Subcutaneous abdominal adipose tissue (tissue), 5 donors: ENCODE measurements at regions not wholly inside any gene's neighbourhood (a gene's known extent, or its start where the extent isn't known, plus 50 kb on each side); places are given as distances from the start of the nearest gene placed in this dataset.
A peak's percentile ranks its signal among the peaks of the same experiment; 100 is the strongest.

Source experiments
- H3K27ac ChIP-seq: one replicate; pipeline ENCODE4 v1.7.0; 2013; ENCODE audit warnings: low read depth, mild to moderate bottlenecking, inconsistent platforms, low read length, moderate library complexity
- H3K27me3 ChIP-seq, 5 donors: one replicate each; pipeline ENCODE4 v1.7.0; 2013; ENCODE audit warnings: low read length in 5 of 5, inconsistent platforms in 1 of 5; ENCODE audit not compliant: control insufficient read depth in 5 of 5, insufficient read depth in 4 of 5
- H3K36me3 ChIP-seq, 5 donors: one replicate each; pipeline ENCODE4 v1.7.0; 2013; ENCODE audit warnings: low read length in 5 of 5; ENCODE audit not compliant: control insufficient read depth in 5 of 5, insufficient read depth in 5 of 5
- H3K4me1 ChIP-seq, 5 donors: one replicate each; pipeline ENCODE4 v1.7.0; 2013; ENCODE audit warnings: low read length in 5 of 5, mild to moderate bottlenecking in 3 of 5, moderate library complexity in 1 of 5; ENCODE audit not compliant: control insufficient read depth in 5 of 5, insufficient read depth in 5 of 5
- H3K4me3 ChIP-seq, 5 donors: one replicate each; pipeline ENCODE4 v1.7.0; 2013; ENCODE audit warnings: low read length in 5 of 5, low read depth in 1 of 5
- H3K9ac ChIP-seq, 5 donors: one replicate each; pipeline ENCODE4 v1.7.0; 2013; ENCODE audit warnings: low read length in 5 of 5, mild to moderate bottlenecking in 4 of 5, moderate library complexity in 3 of 5
- H3K9me3 ChIP-seq, 5 donors: one replicate each; pipeline ENCODE4 v1.7.0; 2013; ENCODE audit warnings: low read length in 5 of 5; ENCODE audit not compliant: control insufficient read depth in 5 of 5
- donor health status: healthy.
- donor health status: healthy.
- donor health status: healthy.
- donor health status: healthy.
- donor health status: healthy.

GRCh38 chr3:151580591-151580990 is 119.7 kb upstream of the IGSF10 start:
- Histone ChIP-seq H3K9ac (peak overlapping the region in 1 of 5 donors; percentile 46), H3K4me1 (peaks cover 0 to 17% (median 2%) of the 10 kb centered on the region in 5 donors), H3K9me3 (no peaks in the 10 kb centered on the region), H3K27ac (peak overlapping the region; percentile 12), H3K27me3 (no peaks in the 10 kb centered on the region), H3K4me3 (no peak overlapping the region), H3K36me3 (no peaks in the 10 kb centered on the region)

- Histone ChIP-seq H3K9ac (no peak overlapping the region), H3K9me3 (no peaks in the 10 kb centered on the region), H3K27ac (no peak overlapping the region), H3K4me1 (peaks cover 0 to 17% (median 2%) of the 10 kb centered on the region in 5 donors), H3K36me3 (no peaks in the 10 kb centered on the region), H3K4me3 (no peak overlapping the region), H3K27me3 (no peaks in the 10 kb centered on the region)
Measured at GRCh38 chr3:151579571-151580270, 118.9 kb upstream of the IGSF10 start.

- no peaks in the 10 kb centered on the region for H3K27me3 ChIP-seq
- H3K4me3 ChIP-seq = no peak overlapping the region
- no peak overlapping the region for H3K27ac ChIP-seq
- no peak overlapping the region for H3K9ac ChIP-seq
- H3K36me3 ChIP-seq = no peaks in the 10 kb centered on the region
- H3K9me3 ChIP-seq = no peaks in the 10 kb centered on the region
- peaks cover 0 to 17% (median 2%) of the 10 kb centered on the region in 5 donors for H3K4me1 ChIP-seq
Measured at GRCh38 chr3:151578495-151578894, 117.6 kb upstream of the IGSF10 start.

- Histone ChIP-seq H3K4me1 (peaks cover 0 to 17% (median 2%) of the 10 kb centered on the region in 5 donors), H3K27me3 (no peaks in the 10 kb centered on the region), H3K27ac (no peak overlapping the region), H3K9ac (no peak overlapping the region), H3K4me3 (no peak overlapping the region), H3K9me3 (no peaks in the 10 kb centered on the region), H3K36me3 (no peaks in the 10 kb centered on the region)
Measured at GRCh38 chr3:151576511-151577137, 115.8 kb upstream of the IGSF10 start.

- H3K27me3 ChIP-seq = no peaks in the 10 kb centered on the region
- no peaks in the 10 kb centered on the region for H3K36me3 ChIP-seq
- H3K4me3 ChIP-seq = no peak overlapping the region
- no peak overlapping the region for H3K9ac ChIP-seq
- H3K9me3 ChIP-seq = no peaks in the 10 kb centered on the region
- peaks cover 0 to 14% (median 13%) of the 10 kb centered on the region in 5 donors for H3K4me1 ChIP-seq
- H3K27ac ChIP-seq = no peak overlapping the region
Measured at GRCh38 chr3:151568184-151568583, 107.3 kb upstream of the IGSF10 start.

GRCh38 chr3:151567477-151567876 is 106.6 kb upstream of the IGSF10 start:
- no peaks in the 10 kb centered on the region for H3K9me3 ChIP-seq
- no peak overlapping the region for H3K27ac ChIP-seq
- peaks cover 0 to 15% (median 14%) of the 10 kb centered on the region in 5 donors for H3K4me1 ChIP-seq
- H3K36me3 ChIP-seq = no peaks in the 10 kb centered on the region
- H3K9ac ChIP-seq = no peak overlapping the region
- no peaks in the 10 kb centered on the region for H3K27me3 ChIP-seq
- H3K4me3 ChIP-seq = no peak overlapping the region

GRCh38 chr3:151564261-151564660 is 103.4 kb upstream of the IGSF10 start:
- Histone ChIP-seq H3K27me3 (no peaks in the 10 kb centered on the region), H3K4me1 (peaks cover 0 to 31% (median 14%) of the 10 kb centered on the region in 5 donors)

GRCh38 chr3:151563305-151563704 is 102.4 kb upstream of the IGSF10 start:
- Histone ChIP-seq H3K9me3 (no peaks in the 10 kb centered on the region), H3K4me1 (peaks cover 0 to 32% (median 8%) of the 10 kb centered on the region in 5 donors), H3K27ac (no peak overlapping the region), H3K4me3 (no peak overlapping the region), H3K9ac (no peak overlapping the region), H3K27me3 (no peaks in the 10 kb centered on the region), H3K36me3 (no peaks in the 10 kb centered on the region)

More at GRCh38 chr3:151564261-151564660, 103.4 kb upstream of the IGSF10 start:
- Histone ChIP-seq H3K36me3 (no peaks in the 10 kb centered on the region), H3K9me3 (no peaks in the 10 kb centered on the region), H3K9ac (no peak overlapping the region), H3K4me3 (no peak overlapping the region), H3K27ac (no peak overlapping the region)

- H3K27ac ChIP-seq = no peak overlapping the region
Measured at GRCh38 chr3:151562891-151563290, 102.0 kb upstream of the IGSF10 start.

GRCh38 chr3:151561878-151562277 is 101.0 kb upstream of the IGSF10 start:
- no peak overlapping the region for H3K9ac ChIP-seq
- H3K36me3 ChIP-seq = no peaks in the 10 kb centered on the region
- H3K9me3 ChIP-seq = no peaks in the 10 kb centered on the region
- H3K4me1 ChIP-seq = peaks cover 0 to 24% (median 3%) of the 10 kb centered on the region in 5 donors
- no peak overlapping the region for H3K27ac ChIP-seq
- no peaks in the 10 kb centered on the region for H3K27me3 ChIP-seq
- no peak overlapping the region for H3K4me3 ChIP-seq

More at GRCh38 chr3:151562891-151563290, 102.0 kb upstream of the IGSF10 start:
- H3K4me3 ChIP-seq = no peak overlapping the region
- H3K27me3 ChIP-seq = no peaks in the 10 kb centered on the region
- no peaks in the 10 kb centered on the region for H3K9me3 ChIP-seq
- H3K36me3 ChIP-seq = no peaks in the 10 kb centered on the region
- peaks cover 0 to 28% (median 7%) of the 10 kb centered on the region in 5 donors for H3K4me1 ChIP-seq
- H3K9ac ChIP-seq = no peak overlapping the region
